ENCODE measurements at regions not wholly inside any gene's neighbourhood (a gene's known extent, or its start where the extent isn't known, plus 50 kb on each side); places are given as distances from the start of the nearest gene placed in this dataset.
"Not testable (repeated sequence)": the region's sequence is repeated elsewhere in the genome, so short reads cannot be mapped to it uniquely, and the experiment has no call there.

- no peak for DNase-seq (ENCODE audit: low spot score)
Measured at GRCh38 chr9:86575825-86576525, 221.8 kb upstream of the TUT7 start.

- no peak for DNase-seq (ENCODE audit: low spot score)
Measured at GRCh38 chr9:86575137-86575536, 220.9 kb upstream of the TUT7 start.

GRCh38 chr9:86573886-86574285 is 219.7 kb upstream of the TUT7 start:
- DNase-seq (ENCODE audit: low spot score), result no peak

- no peak for DNase-seq (ENCODE audit: low spot score)
Measured at GRCh38 chr9:86572904-86573303, 218.7 kb upstream of the TUT7 start.

- DNase-seq (ENCODE audit: low spot score), result not testable (repeated sequence)
Measured at GRCh38 chr9:86565603-86566002, 211.4 kb upstream of the TUT7 start.

- DNase-seq (ENCODE audit: low spot score), result no peak
Measured at GRCh38 chr9:86563936-86564335, 209.7 kb upstream of the TUT7 start.

- DNase-seq (ENCODE audit: low spot score), result no peak
Measured at GRCh38 chr9:86563350-86563749, 209.1 kb upstream of the TUT7 start.

GRCh38 chr9:86562691-86563090 is 208.5 kb upstream of the TUT7 start:
- no peak for DNase-seq (ENCODE audit: low spot score)

- DNase-seq (ENCODE audit: low spot score), result no peak
Measured at GRCh38 chr9:86557918-86558317, 203.7 kb upstream of the TUT7 start.

GRCh38 chr9:86557063-86557766 is 203.0 kb upstream of the TUT7 start:
- DNase-seq (ENCODE audit: low spot score), result no peak

GRCh38 chr9:86555661-86556060 is 201.5 kb upstream of the TUT7 start:
- no peak for DNase-seq (ENCODE audit: low spot score)

GRCh38 chr9:86550401-86550800 is 196.2 kb upstream of the TUT7 start:
- no peak for DNase-seq (ENCODE audit: low spot score)

- no peak for DNase-seq (ENCODE audit: low spot score)
Measured at GRCh38 chr9:86549920-86550319, 195.7 kb upstream of the TUT7 start.

GRCh38 chr9:86549401-86549811 is 195.2 kb upstream of the TUT7 start:
- DNase-seq (ENCODE audit: low spot score), result no peak

GRCh38 chr9:86548220-86548619 is 194.0 kb upstream of the TUT7 start:
- no peak for DNase-seq (ENCODE audit: low spot score)

- no peak for DNase-seq (ENCODE audit: low spot score)
Measured at GRCh38 chr9:86547571-86547970, 193.4 kb upstream of the TUT7 start.

- no peak for DNase-seq (ENCODE audit: low spot score)
Measured at GRCh38 chr9:86546712-86547111, 192.5 kb upstream of the TUT7 start.

- no peak for DNase-seq (ENCODE audit: low spot score)
Measured at GRCh38 chr9:86545090-86545489, 190.9 kb upstream of the TUT7 start.

GRCh38 chr9:86541014-86541570 is 186.9 kb upstream of the TUT7 start:
- DNase-seq (ENCODE audit: low spot score), result no peak

GRCh38 chr9:86535406-86535915 is 181.3 kb upstream of the TUT7 start:
- no peak for DNase-seq (ENCODE audit: low spot score)

GRCh38 chr9:86534572-86535258 is 180.5 kb upstream of the TUT7 start:
- no peak for DNase-seq (ENCODE audit: low spot score)

- DNase-seq (ENCODE audit: low spot score), result no peak
Measured at GRCh38 chr9:86531971-86532640, 177.9 kb upstream of the TUT7 start.
